Keratinocyte (primary cell): ENCODE measurements at regions not wholly inside any gene's neighbourhood (a gene's known extent, or its start where the extent isn't known, plus 50 kb on each side); places are given as distances from the start of the nearest gene placed in this dataset.
A peak's percentile ranks its signal among the peaks of the same experiment; 100 is the strongest.
"Not testable (repeated sequence)": the region's sequence is repeated elsewhere in the genome, so short reads cannot be mapped to it uniquely, and the experiment has no call there.

Experiments used
- CTCF ChIP-seq, 3 experiments: IDR thresholded peaks in 1 of 3; conservative IDR thresholded peaks in 1 of 3; optimal IDR thresholded peaks in 1 of 3; 2 replicates in 2 of 3; 3 replicates in 1 of 3; pipeline versions ENCODE3 to v1.5.1; 2011; ENCODE audit warnings: low read length in 3 of 3, mild to moderate bottlenecking in 3 of 3, moderate library complexity in 2 of 3, control low read depth in 1 of 3, inconsistent platforms in 1 of 3; ENCODE audit not compliant: insufficient read depth in 2 of 3; ENCODE audit errors: extremely low read depth in 1 of 3
- EZH2 ChIP-seq: IDR thresholded peaks from one replicate; pipeline ENCODE4 v1.6.1; 2012; ENCODE audit warnings: inconsistent platforms, mild to moderate bottlenecking, low read length, moderate library complexity

GRCh38 chr16:16593156-16593863, 214.4 kb downstream of the NPIPA7 start:
- TF ChIP-seq CTCF (optimal IDR thresholded peaks at IDR 0.05 in 1 of 3, IDR thresholded peaks at IDR 0.05 in 1 of 3, conservative IDR thresholded peaks at IDR 0.05 in 1 of 3; ENCODE audit: extremely low read depth in 1 of 3, insufficient read depth in 2 of 3, low read length in 3 of 3): peak; percentile 16 to 41 (median 38)
- not testable (repeated sequence) for TF ChIP-seq EZH2
